GM12891 (cell line): ENCODE measurements at regions not wholly inside any gene's neighbourhood (a gene's known extent, or its start where the extent isn't known, plus 50 kb on each side); places are given as distances from the start of the nearest gene placed in this dataset.
"Not testable (repeated sequence)": the region's sequence is repeated elsewhere in the genome, so short reads cannot be mapped to it uniquely, and the experiment has no call there.

ENCODE experiments used
- DNase-seq: peaks from one replicate; pipeline ENCODE4 v3.0.0; 2011; ENCODE audit warnings: low spot score; ENCODE audit not compliant: insufficient read length
- FAIRE-seq: peaks from 2 replicates; lab custom pipeline; 2011; peaks lifted over from hg19 to GRCh38; lab: Jason Lieb, UNC
- PAX5 ChIP-seq: IDR thresholded peaks from 2 replicates; pipeline ENCODE4 v1.6.1; 2011; ENCODE audit warnings: low read length, moderate library complexity, mild to moderate bottlenecking; ENCODE audit not compliant: insufficient read depth, severe bottlenecking
- POLR2A ChIP-seq: IDR thresholded peaks from 2 replicates; pipeline ENCODE4 v1.6.1; 2011; ENCODE audit warnings: low read depth, low read length, control low read depth
- POLR2AphosphoS5 ChIP-seq: IDR thresholded peaks from 2 replicates; pipeline ENCODE4 v1.6.1; 2011; ENCODE audit warnings: low read depth, low read length, control low read depth
- POU2F2 ChIP-seq: IDR thresholded peaks from 2 replicates; pipeline ENCODE4 v1.6.1; 2011; ENCODE audit warnings: low read depth, mild to moderate bottlenecking, control low read depth, low read length, moderate library complexity
- SPI1 ChIP-seq: IDR thresholded peaks from 2 replicates; pipeline ENCODE4 v1.6.1; 2011; ENCODE audit warnings: low read depth, low read length, control low read depth
- TAF1 ChIP-seq: IDR thresholded peaks from 2 replicates; pipeline ENCODE4 v1.6.1; 2011; ENCODE audit warnings: low read depth, low read length, control low read depth

DNA sequence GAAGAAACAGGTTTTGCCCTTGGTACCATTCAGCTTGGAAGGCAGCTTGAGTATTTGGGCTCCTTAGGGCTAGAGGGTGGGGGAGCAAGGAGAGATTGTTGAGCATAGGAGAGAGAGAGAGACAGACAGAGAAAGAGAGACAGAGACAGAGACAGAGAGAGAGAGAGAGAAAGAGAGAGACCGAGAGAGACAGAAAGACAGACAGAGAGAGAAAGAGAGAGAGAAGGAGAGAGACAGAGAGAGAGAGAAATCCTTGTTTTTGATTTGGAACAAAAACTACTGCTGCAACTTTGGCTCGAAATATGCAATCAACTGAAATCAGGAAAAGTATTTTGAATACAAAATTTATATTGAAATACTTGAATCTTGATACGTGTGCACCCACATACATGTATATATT, 85.8 kb upstream of the ZNF536 start:
- FAIRE-seq (no peak), DNase-seq (no peak)
- TF ChIP-seq PAX5: no peak
- TF ChIP-seq TAF1: no peak
- TF ChIP-seq POU2F2: no peak
- TF ChIP-seq POLR2AphosphoS5: no peak
- TF ChIP-seq SPI1: no peak
- TF ChIP-seq POLR2A: no peak

DNA sequence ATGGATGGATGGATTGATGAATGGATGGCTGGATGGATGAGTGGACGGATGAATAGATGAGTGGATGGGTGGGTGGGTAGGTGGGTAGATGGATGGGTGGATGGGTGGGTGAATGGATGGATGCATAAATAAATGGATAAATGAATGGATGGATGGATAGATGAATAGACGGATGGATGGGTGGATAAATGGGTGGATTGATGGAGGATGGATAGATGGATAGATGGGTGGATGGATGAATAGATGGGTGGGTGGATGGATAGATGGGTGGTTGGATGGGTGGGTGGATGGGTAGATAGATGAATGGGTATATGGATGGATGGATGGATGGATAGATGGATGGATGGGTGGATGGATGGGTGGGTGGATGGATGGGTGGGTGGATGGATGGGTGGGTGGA, 84.9 kb upstream of the ZNF536 start:
- TF ChIP-seq POU2F2: no peak
- no peak for FAIRE-seq
- DNase-seq: no peak

DNA sequence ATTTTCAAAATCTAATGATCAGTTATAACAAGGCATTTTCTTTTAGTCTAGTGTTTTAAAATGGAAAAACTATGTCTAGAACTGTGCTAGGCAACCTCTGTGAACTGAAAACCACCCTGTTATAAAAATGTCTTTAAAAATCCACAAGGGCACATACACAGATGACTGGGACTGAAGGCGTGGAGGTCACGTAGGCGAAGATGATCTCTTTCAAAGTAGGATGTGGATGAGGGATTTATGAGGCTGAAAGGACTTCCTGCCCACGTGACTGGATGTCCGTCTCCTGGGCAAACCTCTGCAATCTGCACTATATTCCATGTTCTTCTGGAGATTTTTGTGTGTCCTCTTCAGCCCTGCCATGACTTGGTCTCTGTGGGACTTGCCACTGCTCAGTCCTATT, 84.2 kb upstream of the ZNF536 start:
- TF ChIP-seq TAF1 (no peak), POU2F2 (no peak), PAX5 (no peak), POLR2A (no peak), POLR2AphosphoS5 (no peak), SPI1 (no peak)
- no peak for FAIRE-seq

DNA sequence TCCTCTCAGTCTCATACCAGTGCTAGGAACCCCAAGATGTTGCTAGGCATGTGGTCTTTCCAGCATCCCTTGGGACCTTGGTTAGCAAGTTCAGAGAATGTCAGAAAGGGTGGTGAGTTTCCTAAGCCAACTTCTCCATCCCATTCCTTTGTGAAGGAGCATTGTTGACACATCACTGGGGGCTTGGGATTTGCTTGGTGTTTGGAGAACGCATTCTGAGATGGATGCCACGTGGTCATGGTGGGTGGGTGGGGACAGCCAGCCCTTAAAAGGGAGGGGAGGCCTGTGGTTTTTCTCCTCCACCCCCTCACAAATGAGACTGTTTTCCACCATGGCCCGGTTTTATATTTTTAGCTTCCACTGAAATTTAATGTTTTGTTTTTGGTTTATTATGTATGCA, 83.3 kb upstream of the ZNF536 start:
- DNase-seq: no peak
- FAIRE-seq: no peak
- TF ChIP-seq POLR2AphosphoS5 (no peak), SPI1 (no peak), TAF1 (no peak), PAX5 (no peak), POLR2A (no peak), POU2F2 (no peak)

More for the DNA sequence above, 84.2 kb upstream of the ZNF536 start:
- no peak for DNase-seq

DNA sequence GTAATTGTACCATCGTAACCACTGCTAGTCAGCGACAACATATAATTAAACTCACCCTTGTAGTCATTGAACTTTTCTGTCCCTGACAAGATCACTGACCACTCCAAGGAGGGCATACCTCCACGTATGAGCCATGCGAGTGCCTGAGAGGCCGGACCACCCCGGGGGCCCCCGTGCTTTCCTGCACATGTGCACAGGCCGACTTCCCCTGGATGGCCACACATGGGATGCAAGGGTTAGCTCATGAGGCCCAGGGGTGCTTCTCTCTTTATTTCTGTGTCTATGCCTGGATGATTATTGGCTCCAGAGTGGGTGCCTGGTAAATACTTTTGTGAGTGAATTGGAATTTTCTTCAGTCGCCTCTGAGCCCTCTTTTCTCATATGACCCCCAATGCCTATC, 82.8 kb upstream of the ZNF536 start:
- TF ChIP-seq POLR2AphosphoS5 (no peak), TAF1 (no peak), PAX5 (no peak), SPI1 (no peak), POLR2A (no peak), POU2F2 (no peak)
- no peak for FAIRE-seq
- no peak for DNase-seq

DNA sequence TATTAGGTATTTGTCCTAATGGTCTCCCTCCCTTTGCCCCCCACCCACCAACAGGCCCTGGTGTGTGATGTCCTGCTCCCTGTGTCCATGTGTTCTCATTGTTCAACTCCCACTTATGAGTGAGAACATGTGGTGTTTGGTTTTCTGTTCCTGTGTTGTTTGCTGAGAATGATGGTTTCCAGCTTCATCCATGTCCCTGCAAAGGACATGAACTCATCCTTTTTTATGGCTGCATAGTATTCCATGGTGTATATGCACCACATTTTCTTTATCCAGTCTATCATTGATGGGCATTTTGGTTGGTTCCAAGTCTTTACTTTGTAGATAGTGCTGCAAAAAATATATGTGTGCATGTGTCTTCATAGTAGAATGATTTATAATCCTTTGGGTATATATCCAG, 81.4 kb upstream of the ZNF536 start:
- not testable (repeated sequence) for FAIRE-seq

DNA sequence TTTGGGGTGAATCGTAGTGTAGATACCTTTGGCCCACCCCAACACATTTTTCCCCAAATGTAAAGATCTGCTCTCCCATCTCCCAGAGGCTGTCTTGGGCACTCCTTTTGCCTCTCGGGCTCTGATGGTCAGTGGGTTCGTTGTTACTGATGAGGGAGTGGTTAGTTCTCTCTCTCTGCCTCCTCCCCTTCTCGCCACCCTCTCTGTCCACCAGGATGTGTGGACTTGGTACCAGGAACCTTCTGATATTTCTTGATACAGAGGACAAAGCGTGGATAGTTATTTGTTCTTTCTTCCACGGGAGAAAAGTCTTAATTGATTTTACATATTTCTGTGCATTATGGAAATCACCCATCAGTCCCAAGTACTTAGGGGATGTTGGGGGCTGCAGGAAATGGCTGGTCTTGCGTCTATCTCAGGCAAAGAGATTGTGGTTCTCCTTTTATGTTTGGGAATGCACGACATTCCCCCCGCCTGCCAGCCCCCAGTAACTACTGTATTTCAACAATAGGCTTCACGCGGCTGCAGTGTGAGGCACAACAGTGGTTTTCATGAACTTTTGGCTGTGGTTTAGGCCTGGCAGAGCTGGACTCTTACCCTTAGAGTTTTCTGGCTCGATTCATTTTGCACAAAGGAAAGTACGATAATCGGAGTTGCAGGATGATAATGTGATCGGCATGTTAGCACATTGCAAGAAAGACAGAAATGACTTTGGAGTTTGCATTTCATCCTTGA, 79.0 kb upstream of the ZNF536 start:
- TF ChIP-seq POU2F2 (no peak), POLR2A (no peak), PAX5 (no peak), POLR2AphosphoS5 (no peak), SPI1 (no peak), TAF1 (no peak)
- no peak for FAIRE-seq
- DNase-seq: no peak

More for the DNA sequence above, 81.4 kb upstream of the ZNF536 start:
- not testable (repeated sequence) for DNase-seq

DNA sequence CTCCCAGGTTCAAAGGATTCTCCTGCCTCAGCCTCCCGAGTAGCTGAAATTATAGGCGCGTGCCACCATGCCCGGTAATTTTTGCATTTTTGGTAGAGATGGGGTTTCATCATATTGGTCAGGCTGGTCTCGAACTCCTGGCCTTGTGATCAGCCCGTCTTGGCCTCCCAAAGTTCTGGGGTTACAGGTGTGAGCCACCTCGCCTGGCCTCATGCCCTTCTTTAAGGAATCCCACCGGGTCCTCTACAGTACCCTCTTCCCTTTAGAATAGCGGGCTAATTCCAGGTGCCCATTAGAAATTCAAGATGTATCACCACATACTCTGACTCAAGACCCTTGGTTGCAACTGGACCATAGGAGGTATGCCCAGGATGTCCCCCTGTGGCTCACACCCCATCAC, 74.2 kb upstream of the ZNF536 start:
- DNase-seq: no peak
- TF ChIP-seq SPI1 (no peak), POU2F2 (no peak), TAF1 (no peak), PAX5 (no peak), POLR2A (no peak), POLR2AphosphoS5 (no peak)
- no peak for FAIRE-seq

DNA sequence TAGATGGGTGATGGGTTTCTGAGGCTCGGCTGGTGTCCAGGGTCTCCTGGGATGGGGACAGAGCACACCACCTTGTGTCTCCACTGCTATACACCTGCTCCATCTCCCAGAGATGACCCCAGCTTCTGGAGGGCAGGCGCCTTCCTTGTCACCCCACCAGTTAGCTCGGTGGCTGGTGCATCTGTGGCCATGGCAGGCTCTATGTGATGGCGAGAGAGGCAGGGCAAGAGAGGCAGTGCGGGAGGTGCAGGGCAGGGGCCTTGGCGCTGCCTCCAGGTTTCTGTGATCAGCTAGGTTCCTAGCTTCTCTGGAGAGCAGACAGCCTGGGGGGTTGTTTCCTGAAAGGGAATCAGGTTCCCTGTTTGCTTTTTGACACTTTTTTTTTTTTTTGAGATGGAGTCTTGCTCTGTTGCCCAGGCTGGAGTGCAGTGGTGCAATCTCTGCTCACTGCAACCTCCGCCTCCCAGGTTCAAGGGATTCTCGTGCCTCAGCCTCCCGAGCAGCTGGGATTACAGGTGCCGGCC, 69.0 kb upstream of the ZNF536 start:
- FAIRE-seq: no peak
- TF ChIP-seq POLR2A: no peak
- TF ChIP-seq TAF1: no peak
- DNase-seq: no peak

DNA sequence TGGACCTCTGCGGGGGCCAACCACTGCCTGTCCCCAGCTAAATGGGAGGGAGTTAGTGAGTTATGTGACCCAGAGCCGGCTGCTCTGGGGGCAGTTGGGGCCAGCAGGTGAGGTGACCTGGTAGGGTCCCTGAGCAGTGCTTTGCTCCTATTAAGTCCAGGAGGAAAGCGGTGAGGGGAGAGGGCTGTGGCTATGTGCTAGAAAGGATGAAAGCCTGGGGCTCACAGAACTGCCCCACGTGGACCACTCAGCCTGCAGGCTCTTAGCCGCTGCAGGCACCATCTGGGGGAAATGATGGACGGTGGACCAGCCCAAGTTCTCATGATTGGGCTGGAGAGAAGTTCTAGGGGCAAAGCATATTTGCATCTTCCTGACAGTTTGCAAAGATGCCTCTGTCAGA, 67.6 kb upstream of the ZNF536 start:
- DNase-seq (no peak), FAIRE-seq (no peak)
- TF ChIP-seq POLR2AphosphoS5 (no peak), SPI1 (no peak), PAX5 (no peak), TAF1 (no peak), POLR2A (no peak), POU2F2 (no peak)
